HL-60 (cell line): ENCODE measurements at regions not wholly inside any gene's neighbourhood (a gene's known extent, or its start where the extent isn't known, plus 50 kb on each side); places are given as distances from the start of the nearest gene placed in this dataset.
"Not testable (repeated sequence)": the region's sequence is repeated elsewhere in the genome, so short reads cannot be mapped to it uniquely, and the experiment has no call there.

ENCODE experiments used
- DNase-seq, 2 experiments: peaks; one replicate each; pipeline ENCODE4 v3.0.0-alpha.2; 2010 to 2020; ENCODE audit warnings: low read depth in 1 of 2, low spot score in 1 of 2
- H3K27ac ChIP-seq: fragments of 250-450 bp; sonication (Bioruptor Pico); replicated peaks from 2 replicates; pipeline ENCODE4 v1.5.1; 2020; ENCODE audit warnings: mild to moderate bottlenecking, moderate library complexity
- H3K27me3 ChIP-seq: fragments of 250-450 bp; sonication (Bioruptor Pico); 2 replicates; pipeline ENCODE4 v1.5.1; 2021; ENCODE audit warnings: mild to moderate bottlenecking, moderate library complexity; ENCODE audit not compliant: insufficient read depth, poor library complexity, severe bottlenecking
- H3K4me3 ChIP-seq: replicated peaks from 2 replicates; pipeline ENCODE4 v1.5.1; 2011; ENCODE audit warnings: mild to moderate bottlenecking, control low read depth, low read length; ENCODE audit not compliant: insufficient read depth
- CTCF ChIP-seq: IDR thresholded peaks from one replicate; pipeline ENCODE4 v1.5.1; 2011; ENCODE audit warnings: low read length, control low read depth, inconsistent platforms; ENCODE audit not compliant: insufficient read depth
- GABPA ChIP-seq: IDR thresholded peaks from 2 replicates; pipeline ENCODE4 v1.6.1; 2012; ENCODE audit warnings: low read depth
- POLR2AphosphoS5 ChIP-seq: IDR thresholded peaks from 2 replicates; pipeline ENCODE4 v1.6.1; 2012; ENCODE audit warnings: low read depth
- REST ChIP-seq: IDR thresholded peaks from 2 replicates; pipeline ENCODE4 v1.6.1; 2012; ENCODE audit warnings: low read depth; ENCODE audit not compliant: insufficient replicate concordance
- SPI1 ChIP-seq: IDR thresholded peaks from 2 replicates; pipeline ENCODE4 v1.6.1; 2012; ENCODE audit warnings: low read depth, mild to moderate bottlenecking, borderline replicate concordance

GRCh38 chr10:65065278-65065677 lies 1544.1 kb downstream of the REEP3 start:
- H3K4me3 ChIP-seq = no peak overlapping the region
- TF ChIP-seq REST = no peak
- TF ChIP-seq SPI1 = no peak
- TF ChIP-seq GABPA = no peak
- DNase-seq = no peak
- no peak overlapping the region for H3K27ac ChIP-seq
- H3K27me3 ChIP-seq = no peaks in the 10 kb centered on the region

GRCh38 chr10:65083222-65083621 lies 1562.0 kb downstream of the REEP3 start:
- no peak for DNase-seq
- Histone ChIP-seq H3K27me3 (no peaks in the 10 kb centered on the region), H3K27ac (no peak overlapping the region), H3K4me3 (no peak overlapping the region)
- TF ChIP-seq SPI1 = no peak
- no peak for TF ChIP-seq CTCF
- no peak for TF ChIP-seq GABPA
- TF ChIP-seq REST = no peak
- no peak for TF ChIP-seq POLR2AphosphoS5

GRCh38 chr10:65090991-65091390 lies 1569.8 kb downstream of the REEP3 start:
- Histone ChIP-seq H3K27me3 (no peaks in the 10 kb centered on the region), H3K27ac (no peak overlapping the region), H3K4me3 (no peak overlapping the region)
- TF ChIP-seq GABPA = no peak
- no peak for TF ChIP-seq SPI1
- no peak for TF ChIP-seq CTCF
- no peak for TF ChIP-seq POLR2AphosphoS5
- no peak for TF ChIP-seq REST
- no peak for DNase-seq

GRCh38 chr10:65100146-65100545 lies 1578.9 kb downstream of the REEP3 start:
- DNase-seq = no peak
- no peak overlapping the region for H3K27ac ChIP-seq
- no peak overlapping the region for H3K4me3 ChIP-seq
- H3K27me3 ChIP-seq = no peaks in the 10 kb centered on the region
- TF ChIP-seq GABPA = no peak
- TF ChIP-seq REST = no peak
- no peak for TF ChIP-seq POLR2AphosphoS5
- no peak for TF ChIP-seq SPI1
- no peak for TF ChIP-seq CTCF

GRCh38 chr10:65100881-65101280 lies 1579.7 kb downstream of the REEP3 start:
- H3K4me3 ChIP-seq, DNase-seq, H3K27me3 ChIP-seq, H3K27ac ChIP-seq: not testable (repeated sequence)
